Activated T-cell treated with anti-CD3 and anti-CD28 coated beads, Interleukin-2, amount 50 U/mL, for 1 hour (primary cell): ENCODE measurements at regions not wholly inside any gene's neighbourhood (a gene's known extent, or its start where the extent isn't known, plus 50 kb on each side); places are given as distances from the start of the nearest gene placed in this dataset.

Source experiments
- DNase-seq: peaks from one replicate; pipeline ENCODE4 v3.0.0-alpha.2; 2020

GRCh38 chr9:515665-516064 lies 301.0 kb downstream of the DOCK8 start:
- DNase-seq: no peak

- DNase-seq: no peak
Measured at GRCh38 chr9:517993-518392, 303.3 kb downstream of the DOCK8 start.

GRCh38 chr9:518540-518939 lies 303.9 kb downstream of the DOCK8 start:
- no peak for DNase-seq

- DNase-seq: no peak
Measured at GRCh38 chr9:519579-519978, 304.9 kb downstream of the DOCK8 start.

- DNase-seq: no peak
Measured at GRCh38 chr9:520302-520701, 305.6 kb downstream of the DOCK8 start.

- no peak for DNase-seq
Measured at GRCh38 chr9:522190-522589, 307.5 kb downstream of the DOCK8 start.

GRCh38 chr9:522658-523057 lies 308.0 kb downstream of the DOCK8 start:
- no peak for DNase-seq

GRCh38 chr9:523444-523843 lies 308.8 kb downstream of the DOCK8 start:
- DNase-seq: no peak

GRCh38 chr9:524008-524407 lies 309.3 kb downstream of the DOCK8 start:
- DNase-seq: no peak

GRCh38 chr9:526904-527591 lies 312.4 kb downstream of the DOCK8 start:
- DNase-seq: no peak

GRCh38 chr9:529731-530130 lies 311.8 kb upstream of the DMRT1 start:
- no peak for DNase-seq

- DNase-seq: no peak
Measured at GRCh38 chr9:530681-531080, 310.8 kb upstream of the DMRT1 start.

GRCh38 chr9:532707-533106 lies 308.8 kb upstream of the DMRT1 start:
- no peak for DNase-seq

GRCh38 chr9:534886-535285 lies 306.6 kb upstream of the DMRT1 start:
- no peak for DNase-seq

- no peak for DNase-seq
Measured at GRCh38 chr9:535356-535755, 306.1 kb upstream of the DMRT1 start.

GRCh38 chr9:536597-537511 lies 304.6 kb upstream of the DMRT1 start:
- no peak for DNase-seq

GRCh38 chr9:543478-543877 lies 298.0 kb upstream of the DMRT1 start:
- DNase-seq: no peak

- no peak for DNase-seq
Measured at GRCh38 chr9:545480-545879, 296.0 kb upstream of the DMRT1 start.

GRCh38 chr9:546235-546634 lies 295.3 kb upstream of the DMRT1 start:
- DNase-seq: no peak

GRCh38 chr9:546797-547223 lies 294.7 kb upstream of the DMRT1 start:
- DNase-seq: no peak

GRCh38 chr9:547314-547713 lies 294.2 kb upstream of the DMRT1 start:
- no peak for DNase-seq

GRCh38 chr9:549455-549997 lies 292.0 kb upstream of the DMRT1 start:
- no peak for DNase-seq

- no peak for DNase-seq
Measured at GRCh38 chr9:550333-550732, 291.2 kb upstream of the DMRT1 start.
